Anterior cingulate cortex (tissue), 58 donors: ENCODE measurements at regions not wholly inside any gene's neighbourhood (a gene's known extent, or its start where the extent isn't known, plus 50 kb on each side); places are given as distances from the start of the nearest gene placed in this dataset.
"Not testable (repeated sequence)": the region's sequence is repeated elsewhere in the genome, so short reads cannot be mapped to it uniquely, and the experiment has no call there.

Source experiments
- DNase-seq, 58 donors: peaks; one replicate each; lab custom pipeline; 2025; lab: John Stamatoyannopoulos, UW

- DNase-seq, result no peak
These were observed 382.5 kb upstream of the TMTC1 start for GRCh38 chr12:30166006-30166795.

DNA sequence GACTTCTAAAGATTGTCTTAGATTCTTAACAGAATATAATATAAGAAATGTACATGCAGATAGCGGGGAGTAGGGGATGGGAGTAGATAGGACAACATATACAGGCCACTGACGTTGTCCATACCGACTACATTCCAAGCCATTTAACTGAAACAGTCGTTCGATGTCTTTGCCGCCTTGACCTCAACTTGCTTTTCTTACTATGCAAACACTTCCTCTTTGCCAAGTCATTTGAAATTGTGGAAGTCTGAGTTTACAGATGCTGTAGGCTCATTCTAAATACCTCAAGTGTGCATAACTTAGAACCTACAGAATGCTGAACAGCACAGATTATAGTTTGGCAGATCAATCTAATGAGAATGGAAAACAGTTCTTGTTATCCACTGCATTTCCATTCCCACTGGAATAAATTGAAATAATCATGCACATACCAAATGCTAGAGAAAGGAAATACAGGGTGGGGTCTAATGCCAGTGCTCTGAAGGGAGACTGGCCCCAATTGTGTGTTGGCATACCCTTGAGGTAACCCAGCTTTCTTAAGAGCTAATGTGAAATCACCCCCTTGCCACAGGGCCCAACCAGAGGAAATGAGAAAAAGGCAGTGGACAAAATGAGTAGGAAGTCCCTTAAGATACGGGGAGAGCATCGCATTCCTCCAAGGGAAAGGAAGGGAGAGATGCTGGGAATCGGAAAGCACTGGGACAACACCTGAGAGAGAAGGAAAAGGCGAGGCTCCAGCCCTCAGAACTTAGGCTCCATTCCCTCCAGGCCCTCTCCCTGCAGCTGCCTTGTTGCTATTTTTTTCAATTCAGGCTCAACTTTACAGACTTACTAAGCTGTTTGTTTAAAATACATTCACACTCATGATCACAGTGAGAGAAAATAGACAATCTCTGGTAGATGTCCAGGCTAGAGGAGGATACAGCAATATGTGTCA lies 380.9 kb upstream of the TMTC1 start:
- peak in 1 of 58 donors; percentile 0 for DNase-seq

DNA sequence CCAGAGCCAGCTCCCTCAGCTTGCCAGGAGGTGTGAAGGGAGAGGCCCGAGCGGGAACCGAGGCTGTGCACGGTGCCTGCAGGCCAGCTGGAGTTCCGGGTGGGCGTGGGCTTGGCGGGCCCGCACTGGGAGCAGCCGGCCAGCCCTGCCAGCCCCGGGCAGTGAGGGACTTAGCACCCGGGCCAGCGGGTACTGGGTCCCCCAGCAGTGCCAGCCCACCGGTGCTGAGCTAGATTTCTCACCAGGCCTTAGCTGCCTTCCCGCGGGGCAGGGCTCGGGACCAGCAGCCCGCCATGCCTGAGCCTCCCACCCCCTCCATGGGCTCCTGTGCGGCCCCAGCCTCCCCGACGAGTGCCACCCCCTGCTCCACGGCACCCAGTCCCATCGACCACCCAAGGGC lies 373.1 kb upstream of the TMTC1 start:
- DNase-seq, result not testable (repeated sequence)

GRCh38 chr12:30155001-30155730 lies 371.4 kb upstream of the TMTC1 start:
- DNase-seq, result no peak

DNA sequence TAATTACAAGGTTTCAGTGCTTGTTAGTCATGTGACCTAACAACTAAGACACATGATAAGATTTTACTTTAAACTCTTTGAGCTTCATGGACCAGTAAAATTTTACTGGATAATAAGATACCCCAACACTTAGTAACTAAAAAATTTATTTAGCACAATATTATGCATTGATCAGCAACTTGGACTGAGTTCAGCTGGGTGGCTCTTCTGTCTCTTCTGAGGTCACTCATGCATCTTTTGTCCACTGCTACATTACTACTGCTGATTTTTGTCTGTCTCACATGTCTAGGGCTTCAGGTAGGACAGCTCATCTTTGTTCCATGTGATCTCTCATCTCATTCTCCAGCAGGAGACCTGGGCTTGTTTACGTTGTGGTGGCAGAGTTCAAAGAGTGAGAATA lies 370.2 kb upstream of the TMTC1 start:
- no peak for DNase-seq

- no peak for DNase-seq
These were observed 369.0 kb upstream of the TMTC1 start for GRCh38 chr12:30152705-30153104.

DNA sequence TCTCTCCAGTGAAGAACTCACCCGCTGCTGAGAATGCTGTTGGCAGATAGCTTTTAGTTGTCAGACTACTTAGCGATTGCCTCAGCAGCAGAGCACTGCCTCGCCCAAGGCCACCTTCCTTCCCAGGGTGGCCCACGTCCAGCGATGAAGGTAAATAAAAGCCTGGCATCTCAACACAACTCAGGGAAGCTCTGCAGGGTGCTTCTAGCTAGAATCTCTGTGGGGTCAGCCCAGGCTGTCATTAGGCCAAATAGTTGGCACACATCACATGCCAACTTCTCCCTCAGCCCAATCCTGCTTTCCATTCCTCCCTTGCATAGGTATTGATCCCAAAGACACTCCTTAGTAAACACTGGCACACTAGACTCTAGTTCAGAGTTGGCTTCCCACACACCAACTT lies 368.1 kb upstream of the TMTC1 start:
- DNase-seq, result no peak

DNA sequence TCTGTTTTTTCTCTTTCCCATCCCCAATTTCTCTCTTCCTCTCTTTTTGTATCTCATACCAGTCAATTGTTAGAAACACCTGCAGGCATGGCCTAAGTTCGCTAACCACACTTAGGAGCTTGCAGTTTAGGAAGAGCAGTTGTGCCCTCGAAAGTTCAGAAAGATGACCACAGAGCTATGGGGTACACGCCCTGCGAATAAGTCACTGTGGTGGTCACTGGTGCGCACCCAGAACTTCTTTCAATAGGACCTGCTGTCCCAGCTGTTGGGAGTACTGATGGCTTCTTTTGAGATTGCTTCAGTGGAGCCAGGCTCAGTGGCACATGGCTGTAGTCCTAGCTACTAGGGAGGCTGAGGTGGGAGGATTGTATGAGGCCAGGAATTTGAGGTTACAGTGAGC lies 362.8 kb upstream of the TMTC1 start:
- DNase-seq, result no peak

GRCh38 chr12:30145684-30146032 lies 361.9 kb upstream of the TMTC1 start:
- DNase-seq, result no peak

DNA sequence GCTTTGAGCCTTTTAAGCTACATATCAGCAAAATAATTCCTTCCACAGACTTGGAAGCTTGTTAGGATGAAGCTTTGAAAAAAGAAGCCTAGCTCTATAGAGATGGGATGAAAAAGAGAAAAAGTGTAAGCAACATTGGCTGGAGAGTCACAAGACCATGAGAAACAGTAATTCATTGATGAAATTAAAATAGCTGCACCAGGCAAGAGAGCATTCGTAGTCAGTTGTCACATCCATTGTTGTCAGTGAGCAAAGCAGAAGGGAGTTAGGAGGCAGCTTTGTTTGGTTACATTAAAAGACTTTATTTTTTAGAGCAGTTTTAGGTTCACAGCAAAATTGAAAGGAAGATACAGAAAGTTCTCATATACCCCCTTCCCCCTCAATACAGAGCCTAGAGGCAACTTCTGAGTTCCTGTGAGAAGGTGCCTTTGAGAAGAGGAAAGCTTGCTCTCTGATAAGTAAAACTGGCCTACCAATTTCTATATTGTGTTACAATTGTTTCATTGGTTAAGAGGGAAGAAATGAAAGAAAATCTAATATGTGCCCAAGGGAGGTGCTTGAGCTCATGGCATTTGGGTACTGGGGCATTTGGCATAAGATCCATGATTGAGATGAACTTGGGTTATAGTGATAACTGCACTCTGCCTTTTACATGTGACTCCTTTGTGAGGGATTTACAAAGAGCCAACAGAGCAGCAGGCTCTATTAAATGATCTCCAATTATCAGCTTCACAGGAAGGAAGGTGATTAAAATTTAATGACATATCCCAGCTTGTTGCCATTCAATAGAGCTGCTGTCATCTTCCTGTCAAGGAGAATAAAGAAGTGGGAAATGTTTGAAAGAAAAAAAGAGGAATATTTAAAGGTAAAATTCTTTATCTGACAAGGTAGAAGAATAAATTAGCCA lies 361.3 kb upstream of the TMTC1 start:
- DNase-seq, result no peak

DNA sequence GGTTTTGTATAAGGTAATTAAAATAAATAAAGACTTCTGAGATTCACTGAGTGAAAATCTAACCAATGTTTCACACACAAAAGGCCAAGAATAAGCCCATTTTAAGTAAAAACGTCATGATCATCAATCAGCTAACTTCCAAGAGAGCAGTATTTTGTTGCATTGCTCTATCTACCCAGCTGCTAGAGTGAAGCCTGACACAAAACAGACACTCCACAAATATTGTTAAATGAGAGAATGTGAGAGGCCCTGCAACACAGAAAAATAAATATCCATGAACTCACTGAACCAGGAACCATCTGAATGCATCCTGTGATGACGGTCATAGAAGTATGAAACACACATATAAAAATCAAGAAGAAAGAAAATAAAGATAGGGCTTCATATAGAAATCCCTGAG lies 358.6 kb upstream of the TMTC1 start:
- no peak for DNase-seq

GRCh38 chr12:30138483-30138882 lies 354.7 kb upstream of the TMTC1 start:
- no peak for DNase-seq

DNA sequence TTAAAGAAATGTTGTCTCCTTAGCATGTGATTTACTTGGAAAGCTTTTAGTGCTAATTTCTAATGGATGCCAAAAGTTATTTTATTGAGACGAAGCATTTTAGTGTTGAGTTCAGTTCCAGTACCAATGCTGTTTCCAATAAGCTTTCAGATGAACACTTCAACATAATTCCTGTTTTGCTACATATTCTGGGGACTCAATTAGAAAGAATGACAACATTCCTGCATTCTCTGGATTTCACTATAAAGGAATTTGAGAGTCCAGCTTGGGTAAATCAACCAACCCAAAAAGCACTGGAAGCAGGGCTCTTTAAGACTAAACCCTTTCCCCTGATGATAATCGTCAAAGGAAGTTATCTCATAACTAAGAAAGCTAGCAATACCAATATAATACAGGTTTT lies 353.0 kb upstream of the TMTC1 start:
- DNase-seq, result no peak

GRCh38 chr12:30135776-30136175 lies 352.0 kb upstream of the TMTC1 start:
- DNase-seq, result no peak

DNA sequence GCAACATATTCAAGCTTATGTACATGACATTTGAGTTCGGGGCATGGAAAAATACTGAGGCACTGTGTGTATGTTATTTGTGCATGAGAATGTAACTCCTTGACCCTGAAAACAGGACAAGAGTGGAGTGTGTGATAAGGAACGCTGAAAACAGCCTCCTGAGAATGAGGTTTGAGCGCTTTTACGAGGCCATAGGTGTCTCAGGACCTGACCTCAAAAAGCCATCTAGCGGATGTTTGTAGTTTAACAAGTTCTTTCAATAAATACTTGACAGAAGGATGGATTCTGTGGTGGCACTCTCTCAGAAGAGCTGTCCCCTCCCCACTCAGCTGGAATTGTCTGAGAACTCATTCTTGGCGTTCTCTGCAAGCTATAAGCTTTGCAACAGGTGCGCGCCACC lies 350.5 kb upstream of the TMTC1 start:
- DNase-seq, result no peak

- DNase-seq, result no peak
These were observed 343.2 kb upstream of the TMTC1 start for GRCh38 chr12:30126944-30127343.

DNA sequence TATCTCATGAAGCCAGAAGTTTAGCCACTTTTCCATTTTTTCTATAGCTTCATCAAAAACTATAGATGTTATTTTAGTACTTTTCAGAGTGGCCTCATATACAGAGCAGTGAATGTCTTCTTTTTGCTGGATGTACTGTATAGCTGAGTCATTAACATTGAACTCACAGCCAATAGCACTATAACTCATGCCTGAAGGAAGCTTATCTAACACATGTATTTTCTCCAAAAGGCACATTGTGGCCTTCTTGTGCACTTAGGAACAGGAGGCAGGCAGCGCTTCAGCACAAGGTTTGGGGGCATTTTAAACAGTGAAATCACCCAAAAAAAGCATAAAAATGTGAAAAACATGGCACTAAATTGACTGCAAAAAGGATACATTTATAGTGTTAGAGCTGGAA lies 336.8 kb upstream of the TMTC1 start:
- DNase-seq, result no peak

DNA sequence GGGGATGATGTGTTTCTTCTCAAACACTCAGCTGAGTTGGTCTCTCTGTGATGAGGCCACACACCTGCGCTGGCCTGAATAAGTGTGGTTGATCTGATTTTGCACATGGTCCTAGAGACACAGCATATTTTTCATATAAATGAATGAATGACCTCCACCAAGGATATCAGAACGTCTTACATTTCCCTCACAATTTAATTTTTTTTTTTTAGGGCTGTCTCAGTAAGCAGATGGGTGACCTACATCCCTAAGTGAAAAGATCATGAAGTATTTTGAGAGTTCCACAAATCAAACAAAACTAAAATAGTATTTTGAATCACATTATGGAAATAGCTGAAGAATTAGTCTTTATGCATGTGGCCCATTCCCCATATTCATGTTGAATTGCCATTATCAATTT lies 333.7 kb upstream of the TMTC1 start:
- DNase-seq, result no peak

GRCh38 chr12:30111719-30112118 lies 328.0 kb upstream of the TMTC1 start:
- no peak for DNase-seq

DNA sequence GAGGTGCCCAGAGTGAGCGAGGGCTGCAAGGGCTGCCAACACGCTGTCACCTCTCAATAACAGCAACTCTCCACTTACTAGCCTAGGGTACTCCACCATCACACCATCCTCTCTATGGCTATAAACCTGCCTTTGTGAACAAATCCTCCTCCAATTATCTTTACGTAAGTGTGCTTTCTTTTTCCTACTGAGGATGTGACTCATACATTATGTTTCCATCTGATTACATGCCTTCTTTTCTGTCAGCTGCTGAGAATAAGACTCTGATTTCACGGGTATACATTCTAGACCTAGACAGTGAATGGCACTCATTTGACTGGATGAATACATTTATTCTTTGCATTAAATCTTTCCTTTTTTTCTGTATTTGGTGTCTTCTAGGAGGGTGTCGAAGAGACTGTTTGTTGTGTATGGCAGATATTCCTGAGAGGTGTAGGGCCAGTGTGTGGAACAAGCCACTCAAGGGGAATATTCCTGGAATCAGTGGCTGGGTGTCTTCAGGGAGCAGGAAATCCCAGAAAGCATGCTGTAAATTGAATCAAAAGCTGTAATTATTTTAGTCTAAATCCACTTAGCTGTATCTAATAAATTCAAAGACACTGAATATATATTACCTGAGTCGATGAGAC lies 327.3 kb upstream of the TMTC1 start:
- peak in 2 of 58 donors; percentile 12 to 30 for DNase-seq
